Gastrocnemius medialis (tissue), 4 donors: ENCODE measurements at regions not wholly inside any gene's neighbourhood (a gene's known extent, or its start where the extent isn't known, plus 50 kb on each side); places are given as distances from the start of the nearest gene placed in this dataset.

Source experiments
- CTCF ChIP-seq, 5 experiments: fragments of 450-650 bp in 3 of 5; fragments of 200-600 bp in 2 of 5; sonication (generic) in 2 of 5; IDR thresholded peaks in 4 of 5; conservative IDR thresholded peaks in 1 of 5; 1 replicate in 4 of 5; 2 replicates in 1 of 5; pipeline ENCODE4 v1.5.1; 2016 to 2019; ENCODE audit warnings: antibody characterized with exemption in 5 of 5, mild to moderate bottlenecking in 3 of 5, moderate library complexity in 3 of 5
- POLR2A ChIP-seq, 2 donors: fragments of 450-650 bp; IDR thresholded peaks; one replicate each; pipeline ENCODE4 v1.6.1; 2017; ENCODE audit warnings: antibody characterized with exemption in 2 of 2, mild to moderate bottlenecking in 2 of 2, moderate library complexity in 2 of 2

DNA sequence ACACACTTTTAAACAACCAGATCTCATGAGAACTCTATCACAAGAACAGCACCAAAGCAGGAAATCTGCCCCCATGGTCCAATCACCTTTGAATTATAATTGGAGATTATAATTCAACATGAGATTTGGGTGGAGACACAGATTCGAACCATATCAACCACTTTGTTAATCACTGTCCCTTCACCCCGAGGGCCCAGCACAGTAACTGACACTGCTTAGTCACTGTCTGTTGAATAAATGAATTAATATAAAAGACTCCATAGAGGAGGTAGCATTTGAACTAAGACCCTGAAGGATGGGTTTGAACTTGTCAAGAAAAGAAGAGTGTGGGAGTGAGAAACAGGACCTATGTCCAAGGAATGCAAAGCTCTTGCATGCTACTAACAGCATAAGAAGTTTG, 276.4 kb downstream of the SHOX2 start:
- no peak for TF ChIP-seq CTCF (IDR thresholded peaks at IDR 0.05 in 4 of 5, conservative IDR thresholded peaks at IDR 0.05 in 1 of 5)
- no peak for TF ChIP-seq POLR2A (IDR thresholded peaks at IDR 0.05)
